ENCODE measurements at regions not wholly inside any gene's neighbourhood (a gene's known extent, or its start where the extent isn't known, plus 50 kb on each side); places are given as distances from the start of the nearest gene placed in this dataset.

DNA sequence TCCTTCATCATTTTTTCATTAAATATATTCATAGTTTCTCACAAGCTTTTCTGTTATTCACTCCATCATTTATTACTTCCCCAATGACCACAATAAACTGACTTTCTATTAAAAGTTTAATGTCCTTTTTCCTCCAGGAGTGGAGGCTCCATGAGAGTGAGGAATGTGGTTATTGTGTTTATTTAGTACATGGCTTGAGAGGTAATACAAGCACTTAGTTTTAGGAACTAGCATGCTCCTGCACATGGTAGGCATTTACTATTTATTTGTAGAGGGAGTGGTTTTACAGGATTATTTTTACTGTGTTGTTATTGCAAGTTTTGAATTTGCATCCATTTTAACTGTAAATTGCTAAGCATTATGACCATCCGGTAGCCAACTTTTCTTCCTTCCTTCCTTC, 412.9 kb upstream of the SUCLG2 start:
- no peaks in the 10 kb centered on the region for H3K4me1 Mint-ChIP-seq
- peaks cover 10% of the 10 kb centered on the region for H3K27me3 Mint-ChIP-seq (ENCODE audit: low read depth)
- no peak overlapping the region for H3K4me3 Mint-ChIP-seq
- DNase-seq (ENCODE audit: low spot score in 2 of 2, unreplicated experiment in 2 of 2), result no peak
- TF ChIP-seq CTCF (IDR thresholded peaks at IDR 0.05; ENCODE audit: unreplicated experiment), result no peak
- no peak overlapping the region for H3K27ac Mint-ChIP-seq
- no peaks in the 10 kb centered on the region for H3K36me3 Mint-ChIP-seq
- peaks cover 13% of the 10 kb centered on the region for H3K9me3 Mint-ChIP-seq

GRCh38 chr3:68062926-68063325, 408.5 kb upstream of the SUCLG2 start:
- peaks cover 15% of the 10 kb centered on the region for H3K4me1 Mint-ChIP-seq
- no peaks in the 10 kb centered on the region for H3K9me3 Mint-ChIP-seq
- TF ChIP-seq CTCF (IDR thresholded peaks at IDR 0.05; ENCODE audit: unreplicated experiment), result no peak
- no peak for DNase-seq (ENCODE audit: low spot score in 2 of 2, unreplicated experiment in 2 of 2)
- peaks cover 5% of the 10 kb centered on the region for H3K27me3 Mint-ChIP-seq (ENCODE audit: low read depth)
- no peak overlapping the region for H3K27ac Mint-ChIP-seq
- no peak overlapping the region for H3K4me3 Mint-ChIP-seq
- H3K36me3 Mint-ChIP-seq, result no peaks in the 10 kb centered on the region

- no peaks in the 10 kb centered on the region for H3K36me3 Mint-ChIP-seq
- no peak overlapping the region for H3K27ac Mint-ChIP-seq
- TF ChIP-seq CTCF (IDR thresholded peaks at IDR 0.05; ENCODE audit: unreplicated experiment), result no peak
- H3K9me3 Mint-ChIP-seq, result no peaks in the 10 kb centered on the region
- no peak for DNase-seq (ENCODE audit: low spot score in 2 of 2, unreplicated experiment in 2 of 2)
- H3K4me3 Mint-ChIP-seq, result no peak overlapping the region
- peaks cover 15% of the 10 kb centered on the region for H3K4me1 Mint-ChIP-seq
- H3K27me3 Mint-ChIP-seq (ENCODE audit: low read depth), result peaks cover 4% of the 10 kb centered on the region
Measured at GRCh38 chr3:68060910-68061309, 406.5 kb upstream of the SUCLG2 start.

GRCh38 chr3:68060191-68060590, 405.8 kb upstream of the SUCLG2 start:
- TF ChIP-seq CTCF (IDR thresholded peaks at IDR 0.05; ENCODE audit: unreplicated experiment), result no peak
- Mint-ChIP-seq H3K27me3 (ENCODE audit: low read depth) (peaks cover 7% of the 10 kb centered on the region), H3K4me1 (peaks cover 15% of the 10 kb centered on the region), H3K9me3 (no peaks in the 10 kb centered on the region), H3K27ac (no peak overlapping the region), H3K4me3 (no peak overlapping the region), H3K36me3 (no peaks in the 10 kb centered on the region)
- no peak for DNase-seq (ENCODE audit: low spot score in 2 of 2, unreplicated experiment in 2 of 2)

DNA sequence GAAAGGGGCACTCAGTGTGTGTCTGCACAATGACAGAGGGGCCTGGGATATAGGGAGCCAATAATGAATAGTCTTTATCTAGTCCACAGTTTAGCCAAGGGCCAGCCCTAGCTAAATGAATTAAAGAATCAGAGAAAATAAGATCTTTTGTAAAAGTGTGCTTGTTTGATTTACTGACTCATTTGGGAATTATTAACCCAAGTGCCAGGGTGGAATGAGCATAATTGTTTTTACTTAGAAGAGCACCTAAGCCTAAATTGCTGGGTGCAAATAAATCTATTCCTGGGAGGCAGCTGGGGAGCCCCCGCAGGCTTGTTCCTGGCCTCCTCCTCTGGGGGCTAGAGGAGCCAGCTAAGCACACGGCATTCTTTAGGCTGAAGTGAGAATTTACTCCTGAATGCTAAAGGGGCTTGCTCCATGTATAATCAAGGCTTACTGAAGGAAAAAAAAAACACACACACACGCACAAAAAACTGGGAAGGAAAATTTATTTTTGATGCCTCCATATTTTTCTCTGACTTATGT, 405.3 kb upstream of the SUCLG2 start:
- DNase-seq (ENCODE audit: low spot score in 2 of 2, unreplicated experiment in 2 of 2), result no peak
- peaks cover 7% of the 10 kb centered on the region for H3K27me3 Mint-ChIP-seq (ENCODE audit: low read depth)
- H3K27ac Mint-ChIP-seq, result no peak overlapping the region
- H3K36me3 Mint-ChIP-seq, result no peaks in the 10 kb centered on the region
- H3K9me3 Mint-ChIP-seq, result no peaks in the 10 kb centered on the region
- H3K4me3 Mint-ChIP-seq, result no peak overlapping the region
- peaks cover 15% of the 10 kb centered on the region for H3K4me1 Mint-ChIP-seq
- TF ChIP-seq CTCF (IDR thresholded peaks at IDR 0.05; ENCODE audit: unreplicated experiment), result no peak

All from mesothelial cell of epicardium (in vitro differentiated cells).